ENCODE measurements at regions not wholly inside any gene's neighbourhood (a gene's known extent, or its start where the extent isn't known, plus 50 kb on each side); places are given as distances from the start of the nearest gene placed in this dataset.
"Not testable (repeated sequence)": the region's sequence is repeated elsewhere in the genome, so short reads cannot be mapped to it uniquely, and the experiment has no call there.

DNA sequence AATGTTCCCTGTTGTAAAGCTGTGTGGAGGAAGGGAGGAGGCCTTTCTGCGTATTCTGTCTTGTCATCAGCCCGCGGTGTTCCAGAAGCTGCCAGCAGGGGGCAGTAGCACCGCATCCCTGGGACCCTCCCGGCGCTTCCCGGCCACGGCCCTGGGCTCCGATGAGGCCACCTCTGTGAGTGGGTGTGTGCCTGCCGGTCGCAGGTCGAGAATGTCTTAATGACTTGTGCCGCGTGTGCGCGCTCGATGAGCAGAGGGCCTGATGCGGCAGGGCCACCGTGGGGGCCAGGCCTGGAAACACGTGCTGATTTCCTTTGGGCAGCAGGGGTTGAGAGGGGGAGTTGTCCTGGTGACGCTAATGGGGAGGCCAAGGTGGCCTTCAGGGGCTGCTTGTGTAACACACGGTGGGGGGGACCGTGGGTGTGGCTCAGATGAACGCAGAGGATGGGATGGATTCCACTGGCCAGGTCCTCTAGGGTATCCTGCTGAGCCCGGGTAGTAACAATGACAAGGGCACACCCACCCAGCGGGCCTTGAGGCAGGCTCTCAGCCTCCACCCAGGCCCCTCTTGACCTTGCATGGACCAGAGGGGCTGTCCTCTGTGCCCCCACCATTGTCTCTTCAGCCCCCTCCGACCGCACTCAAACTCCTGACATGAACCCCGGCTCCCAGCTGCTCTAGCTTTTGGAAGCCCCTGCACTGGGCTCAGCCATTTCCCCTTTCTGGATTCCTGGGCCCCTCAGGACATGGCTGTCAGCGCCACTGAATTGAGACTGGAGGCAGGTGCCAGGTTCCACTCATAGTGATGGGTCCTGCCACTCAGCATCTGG is 135.9 kb upstream of the PODXL start:
- Histone ChIP-seq H3K9ac (ENCODE audit: low read length) (no peak overlapping the region), H3K27ac (ENCODE audit: low read depth, low read length) (no peak overlapping the region), H3K27me3 (ENCODE audit: control insufficient read depth, insufficient read depth, low read length) (peaks cover 15% of the 10 kb centered on the region), H3K4me3 (ENCODE audit: low read depth, low read length) (peak overlapping the region; percentile 22; the same call in 1 of the 2 replicates), H3K9me3 (ENCODE audit: control insufficient read depth, insufficient read depth, low read depth, low read length) (no peaks in the 10 kb centered on the region), H3K4me1 (ENCODE audit: control insufficient read depth, insufficient read depth, low read length) (peaks cover 6% of the 10 kb centered on the region), H3K36me3 (ENCODE audit: control insufficient read depth, insufficient read depth, low read length) (no peaks in the 10 kb centered on the region)

DNA sequence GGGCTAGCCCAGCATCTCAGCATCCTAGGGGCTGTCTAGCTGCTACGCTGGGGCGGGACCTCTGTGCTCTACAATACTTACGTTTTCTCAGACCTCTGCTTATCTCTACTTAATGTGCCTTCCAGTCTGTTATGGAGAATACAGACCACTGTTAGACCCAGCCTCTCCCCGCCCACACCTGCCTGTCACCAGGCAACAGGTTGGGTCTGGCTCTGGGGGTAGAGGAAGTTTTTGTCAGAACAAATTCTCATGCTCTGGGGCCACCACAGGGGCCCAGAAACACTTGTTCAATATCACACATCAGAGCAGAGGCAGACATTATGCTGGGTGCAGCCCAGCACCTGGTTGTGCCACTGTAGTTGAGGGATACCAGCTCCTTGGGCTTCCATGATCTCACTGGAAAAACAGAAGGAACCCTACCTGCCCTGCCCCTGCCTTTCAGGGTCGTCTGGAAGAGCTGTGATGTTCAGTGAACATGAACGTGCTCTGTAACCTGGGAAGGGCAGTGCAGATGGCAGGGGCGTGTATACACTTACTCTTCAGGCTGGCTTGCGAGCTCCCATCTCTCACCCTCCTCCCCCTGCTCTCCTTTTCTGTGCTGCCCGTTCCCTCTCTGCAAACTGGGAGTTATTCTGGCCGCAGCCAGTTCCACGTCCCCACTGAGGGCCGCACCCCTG is 135.2 kb upstream of the PODXL start:
- no peak overlapping the region for H3K4me3 ChIP-seq (ENCODE audit: low read depth, low read length)
- H3K9me3 ChIP-seq (ENCODE audit: control insufficient read depth, insufficient read depth, low read depth, low read length): no peaks in the 10 kb centered on the region
- H3K36me3 ChIP-seq (ENCODE audit: control insufficient read depth, insufficient read depth, low read length): no peaks in the 10 kb centered on the region
- peak overlapping the region; percentile 16 for H3K9ac ChIP-seq (ENCODE audit: low read length)
- peaks cover 6% of the 10 kb centered on the region for H3K4me1 ChIP-seq (ENCODE audit: control insufficient read depth, insufficient read depth, low read length)
- H3K27me3 ChIP-seq (ENCODE audit: control insufficient read depth, insufficient read depth, low read length): peaks cover 15% of the 10 kb centered on the region
- H3K27ac ChIP-seq (ENCODE audit: low read depth, low read length): no peak overlapping the region

DNA sequence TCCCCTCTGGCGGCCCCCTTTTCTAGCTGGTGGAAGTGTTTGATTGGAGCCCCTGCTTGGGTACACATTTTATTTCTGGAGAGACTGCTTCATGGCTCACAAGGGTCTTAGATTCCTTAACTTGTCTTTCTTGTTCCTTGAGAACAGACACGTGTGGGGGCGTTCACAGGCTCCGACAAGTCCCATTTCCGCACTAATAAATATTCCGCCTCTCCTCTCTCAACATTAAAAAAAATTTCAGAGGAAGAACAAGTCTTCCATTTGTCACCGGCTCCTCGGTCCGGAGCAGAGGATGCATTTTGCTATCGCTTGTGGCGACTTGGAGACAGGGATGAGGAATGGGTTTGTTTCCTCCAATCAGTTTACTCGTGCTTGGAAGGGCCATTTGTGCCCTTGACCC is 134.0 kb upstream of the PODXL start:
- Histone ChIP-seq H3K4me3 (ENCODE audit: low read depth, low read length) (no peak overlapping the region), H3K27me3 (ENCODE audit: control insufficient read depth, insufficient read depth, low read length) (peaks cover 21% of the 10 kb centered on the region), H3K27ac (ENCODE audit: low read depth, low read length) (no peak overlapping the region), H3K36me3 (ENCODE audit: control insufficient read depth, insufficient read depth, low read length) (no peaks in the 10 kb centered on the region), H3K9ac (ENCODE audit: low read length) (no peak overlapping the region), H3K4me1 (ENCODE audit: control insufficient read depth, insufficient read depth, low read length) (peaks cover 6% of the 10 kb centered on the region), H3K9me3 (ENCODE audit: control insufficient read depth, insufficient read depth, low read depth, low read length) (no peaks in the 10 kb centered on the region)

DNA sequence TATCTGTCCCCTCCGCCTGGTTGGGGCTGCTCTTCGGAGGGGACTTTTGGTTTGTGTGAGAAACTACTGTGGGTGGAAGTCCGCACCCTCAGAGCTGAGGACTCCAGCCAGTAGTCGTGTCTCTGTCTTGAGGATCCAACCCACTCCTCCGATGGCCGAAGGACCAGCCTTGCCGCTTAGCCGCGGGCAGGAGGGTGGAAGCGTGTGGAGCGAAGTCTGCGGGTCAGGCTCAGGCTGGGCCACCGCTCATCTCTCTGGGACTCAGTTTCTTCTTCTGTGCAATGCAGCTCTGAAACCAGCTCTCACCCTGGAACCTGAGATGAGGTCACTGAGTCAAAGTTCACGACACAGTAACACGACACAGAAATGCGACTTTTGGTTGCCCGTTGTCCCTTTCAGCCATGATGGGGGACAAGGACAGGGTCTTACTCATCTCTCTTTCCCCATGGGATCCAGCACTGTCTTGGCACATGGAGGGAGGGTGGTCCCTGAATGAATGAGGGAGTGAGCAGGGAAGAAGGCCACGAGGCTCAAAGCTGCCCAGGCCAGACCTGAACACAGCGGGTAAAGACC is 133.3 kb upstream of the PODXL start:
- H3K36me3 ChIP-seq (ENCODE audit: control insufficient read depth, insufficient read depth, low read length): no peaks in the 10 kb centered on the region
- no peak overlapping the region for H3K9ac ChIP-seq (ENCODE audit: low read length)
- no peaks in the 10 kb centered on the region for H3K9me3 ChIP-seq (ENCODE audit: control insufficient read depth, insufficient read depth, low read depth, low read length)
- H3K27ac ChIP-seq (ENCODE audit: low read depth, low read length): no peak overlapping the region
- H3K4me1 ChIP-seq (ENCODE audit: control insufficient read depth, insufficient read depth, low read length): peaks cover 6% of the 10 kb centered on the region
- no peak overlapping the region for H3K4me3 ChIP-seq (ENCODE audit: low read depth, low read length)
- peaks cover 21% of the 10 kb centered on the region for H3K27me3 ChIP-seq (ENCODE audit: control insufficient read depth, insufficient read depth, low read length)

DNA sequence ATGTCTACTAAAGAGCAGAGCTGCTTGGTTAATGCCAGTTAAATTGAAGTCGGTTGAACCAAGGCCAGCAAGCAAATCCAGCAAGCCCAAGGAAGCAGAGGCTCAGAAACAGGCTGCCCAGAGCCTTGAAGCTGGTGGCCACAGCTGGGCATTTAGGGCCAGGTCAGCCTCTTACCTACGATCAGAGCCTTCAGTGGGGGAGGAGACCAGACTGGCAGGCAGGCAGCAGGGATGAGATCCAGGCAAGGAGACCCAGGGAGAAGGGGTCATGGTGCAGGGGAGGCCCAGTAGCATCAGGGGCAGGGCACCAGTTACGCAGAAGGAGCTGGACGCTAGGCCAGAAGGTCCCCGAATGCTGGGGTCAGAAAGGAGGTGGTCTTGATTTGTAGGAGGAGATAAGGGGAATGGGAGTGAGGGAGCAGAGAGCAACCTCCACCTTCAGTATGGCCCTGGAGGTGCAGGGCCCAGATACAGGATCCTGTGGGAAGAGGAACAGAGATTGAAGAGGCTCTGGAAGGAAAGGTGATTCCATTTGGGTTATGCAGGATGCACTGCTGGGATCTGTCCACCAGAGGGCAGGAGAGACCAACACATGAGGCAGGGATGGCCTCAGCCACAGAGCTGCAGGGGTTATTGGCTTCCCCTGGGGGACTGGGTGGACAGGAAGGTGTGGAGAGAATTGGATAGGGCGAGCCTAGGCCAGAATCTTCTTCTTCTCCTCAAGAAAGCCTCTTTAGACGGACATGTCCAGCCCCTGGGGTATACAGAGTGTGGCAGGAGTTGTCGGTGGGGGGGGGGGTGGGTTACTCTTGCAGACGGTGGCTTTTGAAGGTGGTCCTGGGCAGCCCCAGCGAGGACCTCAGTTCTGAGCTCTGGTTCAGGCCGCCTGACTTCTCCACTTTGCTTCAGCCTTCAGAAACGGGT is 132.6 kb upstream of the PODXL start:
- Histone ChIP-seq H3K4me3 (ENCODE audit: low read depth, low read length) (no peak overlapping the region), H3K4me1 (ENCODE audit: control insufficient read depth, insufficient read depth, low read length) (peaks cover 6% of the 10 kb centered on the region), H3K36me3 (ENCODE audit: control insufficient read depth, insufficient read depth, low read length) (no peaks in the 10 kb centered on the region), H3K9ac (ENCODE audit: low read length) (no peak overlapping the region), H3K27me3 (ENCODE audit: control insufficient read depth, insufficient read depth, low read length) (peaks cover 21% of the 10 kb centered on the region), H3K9me3 (ENCODE audit: control insufficient read depth, insufficient read depth, low read depth, low read length) (no peaks in the 10 kb centered on the region), H3K27ac (ENCODE audit: low read depth, low read length) (no peak overlapping the region)

DNA sequence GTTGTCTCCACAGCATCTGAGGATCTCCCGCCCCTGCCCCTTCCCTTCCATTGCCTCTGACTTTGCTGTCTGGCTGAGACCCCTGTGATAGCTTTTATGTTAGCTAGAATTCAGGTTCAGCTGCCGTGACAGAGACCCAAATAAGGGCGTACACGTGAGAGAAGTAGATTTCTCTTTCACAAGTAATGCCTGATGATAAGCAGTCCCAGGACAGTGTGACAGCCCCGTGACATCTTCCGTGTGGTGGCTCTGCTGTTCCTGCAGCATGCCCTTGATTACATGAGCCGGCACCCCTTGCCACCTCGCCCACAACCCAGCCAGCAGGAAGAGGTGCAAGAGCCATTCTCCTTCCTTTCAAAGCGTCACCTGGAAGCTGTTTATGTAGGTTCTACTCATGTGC is 130.9 kb upstream of the PODXL start:
- Histone ChIP-seq H3K9me3 (ENCODE audit: control insufficient read depth, insufficient read depth, low read depth, low read length) (no peaks in the 10 kb centered on the region), H3K4me1 (ENCODE audit: control insufficient read depth, insufficient read depth, low read length) (peaks cover 5% of the 10 kb centered on the region), H3K9ac (ENCODE audit: low read length) (no peak overlapping the region), H3K27ac (ENCODE audit: low read depth, low read length) (no peak overlapping the region), H3K36me3 (ENCODE audit: control insufficient read depth, insufficient read depth, low read length) (no peaks in the 10 kb centered on the region), H3K4me3 (ENCODE audit: low read depth, low read length) (no peak overlapping the region), H3K27me3 (ENCODE audit: control insufficient read depth, insufficient read depth, low read length) (peaks cover 16% of the 10 kb centered on the region)

DNA sequence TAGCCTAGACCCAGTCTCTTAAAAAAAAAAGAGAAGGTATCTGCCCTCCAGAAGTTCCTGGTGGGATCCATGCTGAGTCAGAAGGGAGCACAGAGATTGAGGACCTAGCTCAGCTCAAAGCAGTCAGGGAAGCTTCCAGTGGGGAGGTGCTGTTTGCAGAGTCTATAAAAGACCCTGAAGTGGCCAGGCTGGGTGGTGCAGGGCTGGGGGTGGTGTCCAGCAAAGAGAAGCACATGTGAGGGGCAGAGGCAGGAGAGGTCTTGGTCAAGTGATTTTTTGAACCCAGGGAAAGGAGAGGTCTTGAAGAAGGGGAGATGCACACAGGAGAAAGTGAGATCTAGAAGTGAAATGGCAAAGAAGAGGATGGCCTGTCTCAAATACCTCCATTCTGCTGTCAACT is 130.4 kb upstream of the PODXL start:
- H3K4me3 ChIP-seq (ENCODE audit: low read depth, low read length): no peak overlapping the region
- H3K27ac ChIP-seq (ENCODE audit: low read depth, low read length): no peak overlapping the region
- peaks cover 15% of the 10 kb centered on the region for H3K27me3 ChIP-seq (ENCODE audit: control insufficient read depth, insufficient read depth, low read length)
- no peak overlapping the region for H3K9ac ChIP-seq (ENCODE audit: low read length)
- H3K36me3 ChIP-seq (ENCODE audit: control insufficient read depth, insufficient read depth, low read length): no peaks in the 10 kb centered on the region
- no peaks in the 10 kb centered on the region for H3K9me3 ChIP-seq (ENCODE audit: control insufficient read depth, insufficient read depth, low read depth, low read length)
- H3K4me1 ChIP-seq (ENCODE audit: control insufficient read depth, insufficient read depth, low read length): 0 out of 2 replicates have a peak, but pooled peaks cover 1% of the 10 kb centered on the region

DNA sequence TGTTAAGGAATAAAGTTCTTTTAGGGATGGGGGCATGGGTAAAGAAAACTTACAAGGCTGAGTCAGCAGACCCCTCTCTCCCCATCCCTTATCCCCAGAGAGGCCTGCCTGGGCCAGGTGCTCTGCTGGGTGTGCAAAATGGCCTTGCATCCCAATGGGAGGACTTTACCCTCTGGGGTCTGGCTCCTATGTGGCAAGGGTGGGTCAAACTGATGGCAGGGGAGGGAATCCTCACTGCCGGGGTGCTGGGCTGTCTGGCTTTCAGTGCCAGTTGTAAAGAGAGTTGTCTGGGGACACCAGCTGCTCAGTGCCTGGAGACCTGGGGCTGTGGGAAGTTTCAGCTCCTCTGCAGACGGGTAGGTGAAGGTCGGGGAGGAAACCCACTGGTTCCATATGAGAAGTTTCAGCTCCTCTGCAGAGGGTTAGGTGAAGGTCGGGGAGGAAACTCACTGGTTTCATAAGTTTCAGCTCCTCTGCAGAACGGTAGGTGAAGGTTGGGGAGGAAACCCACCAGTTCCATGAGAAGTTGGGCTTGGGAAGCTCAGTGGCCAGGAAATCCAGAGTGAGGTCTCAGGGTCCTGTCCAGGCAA is 127.2 kb upstream of the PODXL start:
- Histone ChIP-seq H3K27me3 (ENCODE audit: control insufficient read depth, insufficient read depth, low read length) (0 out of 2 replicates have a peak, but pooled peaks cover 5% of the 10 kb centered on the region), H3K27ac (ENCODE audit: low read depth, low read length) (no peak overlapping the region), H3K9me3 (ENCODE audit: control insufficient read depth, insufficient read depth, low read depth, low read length) (no peaks in the 10 kb centered on the region), H3K4me1 (ENCODE audit: control insufficient read depth, insufficient read depth, low read length) (no peaks in the 10 kb centered on the region), H3K9ac (ENCODE audit: low read length) (no peak overlapping the region), H3K36me3 (ENCODE audit: control insufficient read depth, insufficient read depth, low read length) (no peaks in the 10 kb centered on the region), H3K4me3 (ENCODE audit: low read depth, low read length) (no peak overlapping the region)

DNA sequence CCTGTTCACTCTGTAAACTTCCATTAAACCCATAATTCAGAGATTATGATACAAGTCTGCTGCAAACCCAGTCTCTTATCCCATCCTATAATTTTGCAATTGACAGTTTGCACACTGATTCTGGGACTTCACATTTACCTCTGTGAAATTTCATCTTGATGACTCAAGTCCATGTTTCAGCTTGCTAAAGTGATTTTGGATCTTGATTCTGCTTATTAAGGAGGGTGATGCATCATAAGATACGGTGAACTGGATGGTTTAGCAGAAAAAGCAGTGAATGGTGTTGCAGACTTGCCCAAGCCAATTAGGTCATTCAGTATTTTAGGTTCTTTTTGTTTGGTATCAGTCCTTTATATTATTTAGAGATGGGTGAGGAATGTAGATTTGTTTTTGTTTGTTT is 125.5 kb upstream of the PODXL start:
- no peaks in the 10 kb centered on the region for H3K4me1 ChIP-seq (ENCODE audit: control insufficient read depth, insufficient read depth, low read length)
- no peaks in the 10 kb centered on the region for H3K9me3 ChIP-seq (ENCODE audit: control insufficient read depth, insufficient read depth, low read depth, low read length)
- no peak overlapping the region for H3K9ac ChIP-seq (ENCODE audit: low read length)
- no peak overlapping the region for H3K27ac ChIP-seq (ENCODE audit: low read depth, low read length)
- no peak overlapping the region for H3K4me3 ChIP-seq (ENCODE audit: low read depth, low read length)
- 0 out of 2 replicates have a peak, but pooled peaks cover 5% of the 10 kb centered on the region for H3K27me3 ChIP-seq (ENCODE audit: control insufficient read depth, insufficient read depth, low read length)
- H3K36me3 ChIP-seq (ENCODE audit: control insufficient read depth, insufficient read depth, low read length): no peaks in the 10 kb centered on the region

DNA sequence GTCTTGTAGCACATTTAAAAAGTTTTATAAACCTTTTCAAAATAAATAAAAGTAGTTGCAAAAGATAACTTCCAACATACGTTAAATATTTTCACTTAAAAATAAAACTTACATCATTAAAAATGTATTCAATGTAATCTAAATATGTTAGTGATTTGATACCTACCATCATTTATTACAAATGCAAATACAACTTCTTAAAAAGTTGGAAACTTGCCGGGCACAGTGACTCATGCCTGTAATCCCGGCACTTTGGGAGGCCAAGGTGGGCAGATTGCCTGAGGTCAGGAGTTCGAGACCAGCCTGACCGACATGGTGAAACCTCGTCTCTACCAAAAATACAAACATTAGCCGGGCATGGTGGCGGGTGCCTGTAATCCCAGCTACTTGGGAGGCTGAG is 122.6 kb upstream of the PODXL start:
- H3K4me3 ChIP-seq (ENCODE audit: low read depth, low read length); H3K27ac ChIP-seq (ENCODE audit: low read depth, low read length); H3K36me3 ChIP-seq (ENCODE audit: control insufficient read depth, insufficient read depth, low read length); H3K27me3 ChIP-seq (ENCODE audit: control insufficient read depth, insufficient read depth, low read length); H3K4me1 ChIP-seq (ENCODE audit: control insufficient read depth, insufficient read depth, low read length); H3K9ac ChIP-seq (ENCODE audit: low read length); H3K9me3 ChIP-seq (ENCODE audit: control insufficient read depth, insufficient read depth, low read depth, low read length): not testable (repeated sequence)
